GM12891 (cell line): ENCODE measurements at regions not wholly inside any gene's neighbourhood (a gene's known extent, or its start where the extent isn't known, plus 50 kb on each side); places are given as distances from the start of the nearest gene placed in this dataset.

Source experiments
- POLR2A ChIP-seq: IDR thresholded peaks from 2 replicates; pipeline ENCODE4 v1.6.1; 2011; ENCODE audit warnings: low read depth, low read length, control low read depth
- POLR2AphosphoS5 ChIP-seq: IDR thresholded peaks from 2 replicates; pipeline ENCODE4 v1.6.1; 2011; ENCODE audit warnings: low read depth, low read length, control low read depth
- SPI1 ChIP-seq: IDR thresholded peaks from 2 replicates; pipeline ENCODE4 v1.6.1; 2011; ENCODE audit warnings: low read depth, low read length, control low read depth

DNA sequence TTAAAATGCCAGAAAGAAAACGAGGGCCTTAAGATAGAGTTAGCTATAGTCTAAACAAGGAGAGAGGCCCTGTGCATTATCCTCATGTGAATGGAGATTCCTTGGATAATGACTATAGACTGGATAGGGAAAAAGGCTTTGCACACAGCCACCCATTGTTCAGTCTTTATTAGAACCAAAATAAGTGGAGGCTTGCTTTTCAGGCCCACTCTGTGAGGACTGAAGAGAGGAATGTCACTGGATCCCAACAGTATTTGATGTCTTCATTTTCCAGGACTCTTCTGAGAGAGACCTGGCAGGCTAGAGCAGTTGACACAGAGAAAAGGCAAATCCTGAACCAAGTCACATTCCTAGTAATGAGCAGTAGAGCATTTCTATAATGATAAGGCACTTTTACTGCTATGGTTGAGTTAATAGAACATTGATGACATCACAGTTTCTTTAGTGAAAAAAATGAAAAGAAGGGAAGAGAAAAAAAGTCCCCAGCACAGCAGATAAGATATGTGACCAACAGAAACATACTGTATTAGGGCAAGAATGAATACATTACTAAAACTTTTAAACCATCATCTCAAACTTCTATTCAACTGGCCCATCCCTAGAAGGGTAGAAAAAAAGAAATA lies 315.1 kb downstream of the EPHA7 start:
- TF ChIP-seq POLR2AphosphoS5: no peak
- TF ChIP-seq POLR2A: no peak
- TF ChIP-seq SPI1: no peak
